HEK293 (cell line): ENCODE measurements at regions not wholly inside any gene's neighbourhood (a gene's known extent, or its start where the extent isn't known, plus 50 kb on each side); places are given as distances from the start of the nearest gene placed in this dataset.

ENCODE experiments used
- CTCF ChIA-PET: fragments of 350-600 bp; formaldehyde crosslinking; extraction: SDS; loops from one replicate; lab custom pipeline; 2021; ENCODE audit warnings: antibody characterized with exemption; lab: Yijun Ruan, JAX
- POLR2A ChIA-PET: fragments of 300-600 bp; formaldehyde crosslinking; extraction: SDS; loops from one replicate; lab custom pipeline; 2020; ENCODE audit warnings: antibody characterized with exemption, inconsistent platforms; lab: Yijun Ruan, JAX
- H3K27ac ChIP-seq: fragments of 200-500 bp; sonication (Bioruptor generic); 2 replicates; pipeline ENCODE4 v1.5.1; 2014; ENCODE audit warnings: low read depth, low read length, control low read depth, inconsistent platforms; ENCODE audit errors: extremely low read depth
- H3K36me3 ChIP-seq, 2 experiments: fragments of 200-500 bp in 1 of 2; sonication (Bioruptor generic) in 1 of 2; 1 replicate in 1 of 2; 2 replicates in 1 of 2; pipeline ENCODE4 v1.5.1; 2014 to 2017; ENCODE audit warnings: inconsistent platforms in 2 of 2, low read length in 2 of 2; ENCODE audit not compliant: control insufficient read depth in 2 of 2, insufficient read depth in 1 of 2
- H3K4me1 ChIP-seq: fragments of 200-500 bp; sonication (Bioruptor generic); 2 replicates; pipeline ENCODE4 v1.5.1; 2014; ENCODE audit warnings: mild to moderate bottlenecking, low read length, inconsistent platforms; ENCODE audit not compliant: control insufficient read depth, insufficient read depth
- H3K4me3 ChIP-seq: 2 replicates; pipeline ENCODE4 v1.5.1; 2011; ENCODE audit warnings: low read depth, mild to moderate bottlenecking, control low read depth, low read length, moderate library complexity
- H3K9me3 ChIP-seq: fragments of 200-500 bp; sonication (Bioruptor generic); 2 replicates; pipeline ENCODE4 v1.5.1; 2014; ENCODE audit warnings: low read depth, low read length, inconsistent platforms; ENCODE audit not compliant: control insufficient read depth, insufficient read depth
- HOXA7 ChIP-seq: sonication (generic); formaldehyde crosslinking; IDR thresholded peaks from 2 replicates; pipeline ENCODE4 v1.8.1; 2022; ENCODE audit warnings: missing genetic modification reagents, borderline replicate concordance
- KLF16 ChIP-seq: fragments of 450-650 bp; formaldehyde crosslinking; IDR thresholded peaks from 2 replicates; pipeline ENCODE4 v1.5.1; 2017; ENCODE audit warnings: missing biosample characterization, missing genetic modification characterization
- MZF1 ChIP-seq: fragments of 450-650 bp; formaldehyde crosslinking; IDR thresholded peaks from 2 replicates; pipeline ENCODE4 v1.5.1; 2017; ENCODE audit warnings: missing biosample characterization, missing genetic modification characterization, borderline replicate concordance
- SCRT1 ChIP-seq: fragments of 450-650 bp; formaldehyde crosslinking; IDR thresholded peaks from 2 replicates; pipeline ENCODE4 v1.5.1; 2016; ENCODE audit warnings: missing biosample characterization, missing genetic modification characterization, borderline replicate concordance
- SP7 ChIP-seq: fragments of 450-650 bp; formaldehyde crosslinking; IDR thresholded peaks from 2 replicates; pipeline ENCODE4 v1.5.1; 2016; ENCODE audit warnings: missing biosample characterization, missing genetic modification characterization
- ZBTB1 ChIP-seq: fragments of 450-650 bp; formaldehyde crosslinking; IDR thresholded peaks from 2 replicates; pipeline ENCODE4 v1.5.1; 2016; ENCODE audit warnings: missing biosample characterization, missing genetic modification characterization
- ZFP41 ChIP-seq: fragments of 450-650 bp; formaldehyde crosslinking; IDR thresholded peaks from 2 replicates; pipeline ENCODE4 v1.5.1; 2016; ENCODE audit warnings: missing biosample characterization, missing genetic modification characterization, borderline replicate concordance
- ZFP69B ChIP-seq: fragments of 450-650 bp; formaldehyde crosslinking; IDR thresholded peaks from 2 replicates; pipeline ENCODE4 v1.5.1; 2016; ENCODE audit warnings: missing biosample characterization, missing genetic modification characterization
- ZNF10 ChIP-seq: fragments of 450-650 bp; formaldehyde crosslinking; IDR thresholded peaks from 2 replicates; pipeline ENCODE4 v1.5.1; 2017; ENCODE audit warnings: missing biosample characterization, missing genetic modification characterization
- ZNF121 ChIP-seq: fragments of 450-650 bp; formaldehyde crosslinking; IDR thresholded peaks from 2 replicates; pipeline ENCODE4 v1.5.1; 2016; ENCODE audit warnings: missing biosample characterization, missing genetic modification characterization
- ZNF202 ChIP-seq: fragments of 450-650 bp; formaldehyde crosslinking; IDR thresholded peaks from 2 replicates; pipeline ENCODE4 v1.5.1; 2016; ENCODE audit warnings: missing biosample characterization, missing genetic modification characterization, borderline replicate concordance
- ZNF221 ChIP-seq: fragments of 450-650 bp; formaldehyde crosslinking; IDR thresholded peaks from 2 replicates; pipeline ENCODE4 v1.5.1; 2017; ENCODE audit warnings: missing biosample characterization, missing genetic modification characterization, borderline replicate concordance
- ZNF24 ChIP-seq: fragments of 450-650 bp; formaldehyde crosslinking; IDR thresholded peaks from 2 replicates; pipeline ENCODE4 v1.5.1; 2016; ENCODE audit warnings: missing biosample characterization, missing genetic modification characterization
- ZNF416 ChIP-seq: fragments of 450-650 bp; formaldehyde crosslinking; IDR thresholded peaks from 2 replicates; pipeline ENCODE4 v1.5.1; 2016; ENCODE audit warnings: missing biosample characterization, missing genetic modification characterization
- ZNF426 ChIP-seq: fragments of 450-650 bp; formaldehyde crosslinking; IDR thresholded peaks from 2 replicates; pipeline ENCODE4 v1.5.1; 2017; ENCODE audit warnings: missing biosample characterization, missing genetic modification characterization, mild to moderate bottlenecking, inconsistent platforms, moderate library complexity
- ZNF501 ChIP-seq: fragments of 450-650 bp; formaldehyde crosslinking; IDR thresholded peaks from 2 replicates; pipeline ENCODE4 v1.5.1; 2016; ENCODE audit warnings: missing biosample characterization, missing genetic modification characterization
- ZNF610 ChIP-seq: fragments of 450-650 bp; formaldehyde crosslinking; IDR thresholded peaks from 2 replicates; pipeline ENCODE4 v1.5.1; 2016; ENCODE audit warnings: missing biosample characterization, missing genetic modification characterization, borderline replicate concordance
- ZNF660 ChIP-seq: fragments of 450-650 bp; IDR thresholded peaks from 2 replicates; pipeline ENCODE4 v1.5.1; 2018; ENCODE audit warnings: missing biosample characterization, mild to moderate bottlenecking, missing genetic modification characterization
- TF ChIP-seq, protein P1 (sequence below): fragments of 450-650 bp; formaldehyde crosslinking; IDR thresholded peaks from 2 replicates; pipeline ENCODE4 v1.5.1; 2016; ENCODE audit warnings: missing biosample characterization, missing genetic modification characterization, low read depth
- TF ChIP-seq, protein P2 (sequence below): fragments of 450-650 bp; formaldehyde crosslinking; IDR thresholded peaks from 2 replicates; pipeline ENCODE4 v1.5.1; 2016; ENCODE audit warnings: missing biosample characterization, missing genetic modification characterization
- TF ChIP-seq, protein P3 (sequence below): fragments of 450-650 bp; formaldehyde crosslinking; IDR thresholded peaks from 2 replicates; pipeline ENCODE4; 2016; ENCODE audit warnings: missing biosample characterization, missing genetic modification characterization
- TF ChIP-seq, protein P4 (sequence below): fragments of 450-650 bp; IDR thresholded peaks from 2 replicates; pipeline ENCODE4 v1.5.1; 2018; ENCODE audit warnings: missing biosample characterization, mild to moderate bottlenecking, missing genetic modification characterization
- TF ChIP-seq, protein P5 (sequence below): fragments of 450-650 bp; formaldehyde crosslinking; IDR thresholded peaks from 2 replicates; pipeline ENCODE4 v1.5.1; 2016; ENCODE audit warnings: missing biosample characterization, missing genetic modification characterization, borderline replicate concordance
- TF ChIP-seq, protein P6 (sequence below): fragments of 450-650 bp; formaldehyde crosslinking; conservative IDR thresholded peaks from 2 replicates; pipeline ENCODE4 v1.5.1; 2016; ENCODE audit warnings: low read depth, missing biosample characterization, missing genetic modification characterization
- TF ChIP-seq, protein P7 (sequence below): fragments of 450-650 bp; formaldehyde crosslinking; IDR thresholded peaks from 2 replicates; pipeline ENCODE4 v1.5.1; 2016; ENCODE audit warnings: missing biosample characterization, missing genetic modification characterization

DNA sequence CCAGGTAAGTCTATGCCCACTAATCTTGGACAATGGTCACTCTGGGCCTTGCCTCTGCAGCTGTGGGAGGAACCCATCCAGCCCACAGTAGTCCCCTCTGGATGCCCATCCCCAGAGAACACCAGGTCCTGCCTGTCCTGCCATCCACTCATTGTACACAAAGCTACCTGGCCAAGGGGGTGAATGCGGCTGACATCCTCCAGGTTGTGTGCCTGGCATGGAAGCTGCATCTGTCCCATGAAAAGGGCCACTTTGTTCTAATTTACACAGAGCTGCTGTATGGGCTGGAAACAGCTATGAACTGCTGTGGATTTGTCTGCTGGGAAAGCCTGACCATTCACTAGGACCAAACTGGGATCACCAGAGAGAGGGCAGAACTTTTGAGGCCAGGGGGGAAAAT is 324.8 kb downstream of the LRFN2 start:
- no peaks in the 10 kb centered on the region for H3K36me3 ChIP-seq
- no peaks in the 10 kb centered on the region for H3K9me3 ChIP-seq
- ChIA-PET POLR2A (no interaction called here), CTCF (no interaction called here)
- no peak for TF ChIP-seq ZNF202 (tag by site-specific recombination)
- TF ChIP-seq, protein P1, sequence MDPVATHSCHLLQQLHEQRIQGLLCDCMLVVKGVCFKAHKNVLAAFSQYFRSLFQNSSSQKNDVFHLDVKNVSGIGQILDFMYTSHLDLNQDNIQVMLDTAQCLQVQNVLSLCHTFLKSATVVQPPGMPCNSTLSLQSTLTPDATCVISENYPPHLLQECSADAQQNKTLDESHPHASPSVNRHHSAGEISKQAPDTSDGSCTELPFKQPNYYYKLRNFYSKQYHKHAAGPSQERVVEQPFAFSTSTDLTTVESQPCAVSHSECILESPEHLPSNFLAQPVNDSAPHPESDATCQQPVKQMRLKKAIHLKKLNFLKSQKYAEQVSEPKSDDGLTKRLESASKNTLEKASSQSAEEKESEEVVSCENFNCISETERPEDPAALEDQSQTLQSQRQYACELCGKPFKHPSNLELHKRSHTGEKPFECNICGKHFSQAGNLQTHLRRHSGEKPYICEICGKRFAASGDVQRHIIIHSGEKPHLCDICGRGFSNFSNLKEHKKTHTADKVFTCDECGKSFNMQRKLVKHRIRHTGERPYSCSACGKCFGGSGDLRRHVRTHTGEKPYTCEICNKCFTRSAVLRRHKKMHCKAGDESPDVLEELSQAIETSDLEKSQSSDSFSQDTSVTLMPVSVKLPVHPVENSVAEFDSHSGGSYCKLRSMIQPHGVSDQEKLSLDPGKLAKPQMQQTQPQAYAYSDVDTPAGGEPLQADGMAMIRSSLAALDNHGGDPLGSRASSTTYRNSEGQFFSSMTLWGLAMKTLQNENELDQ (tag by site-specific recombination) = no peak
- TF ChIP-seq, protein P2, sequence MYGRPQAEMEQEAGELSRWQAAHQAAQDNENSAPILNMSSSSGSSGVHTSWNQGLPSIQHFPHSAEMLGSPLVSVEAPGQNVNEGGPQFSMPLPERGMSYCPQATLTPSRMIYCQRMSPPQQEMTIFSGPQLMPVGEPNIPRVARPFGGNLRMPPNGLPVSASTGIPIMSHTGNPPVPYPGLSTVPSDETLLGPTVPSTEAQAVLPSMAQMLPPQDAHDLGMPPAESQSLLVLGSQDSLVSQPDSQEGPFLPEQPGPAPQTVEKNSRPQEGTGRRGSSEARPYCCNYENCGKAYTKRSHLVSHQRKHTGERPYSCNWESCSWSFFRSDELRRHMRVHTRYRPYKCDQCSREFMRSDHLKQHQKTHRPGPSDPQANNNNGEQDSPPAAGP (tag by site-specific recombination) = no peak
- TF ChIP-seq, protein P3, sequence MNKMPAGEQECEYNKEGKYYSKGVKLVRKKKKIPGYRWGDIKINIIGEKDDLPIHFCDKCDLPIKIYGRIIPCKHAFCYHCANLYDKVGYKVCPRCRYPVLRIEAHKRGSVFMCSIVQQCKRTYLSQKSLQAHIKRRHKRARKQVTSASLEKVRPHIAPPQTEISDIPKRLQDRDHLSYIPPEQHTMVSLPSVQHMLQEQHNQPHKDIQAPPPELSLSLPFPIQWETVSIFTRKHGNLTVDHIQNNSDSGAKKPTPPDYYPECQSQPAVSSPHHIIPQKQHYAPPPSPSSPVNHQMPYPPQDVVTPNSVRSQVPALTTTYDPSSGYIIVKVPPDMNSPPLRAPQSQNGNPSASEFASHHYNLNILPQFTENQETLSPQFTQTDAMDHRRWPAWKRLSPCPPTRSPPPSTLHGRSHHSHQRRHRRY = no peak
- TF ChIP-seq ZNF221 = no peak
- TF ChIP-seq, protein P4, sequence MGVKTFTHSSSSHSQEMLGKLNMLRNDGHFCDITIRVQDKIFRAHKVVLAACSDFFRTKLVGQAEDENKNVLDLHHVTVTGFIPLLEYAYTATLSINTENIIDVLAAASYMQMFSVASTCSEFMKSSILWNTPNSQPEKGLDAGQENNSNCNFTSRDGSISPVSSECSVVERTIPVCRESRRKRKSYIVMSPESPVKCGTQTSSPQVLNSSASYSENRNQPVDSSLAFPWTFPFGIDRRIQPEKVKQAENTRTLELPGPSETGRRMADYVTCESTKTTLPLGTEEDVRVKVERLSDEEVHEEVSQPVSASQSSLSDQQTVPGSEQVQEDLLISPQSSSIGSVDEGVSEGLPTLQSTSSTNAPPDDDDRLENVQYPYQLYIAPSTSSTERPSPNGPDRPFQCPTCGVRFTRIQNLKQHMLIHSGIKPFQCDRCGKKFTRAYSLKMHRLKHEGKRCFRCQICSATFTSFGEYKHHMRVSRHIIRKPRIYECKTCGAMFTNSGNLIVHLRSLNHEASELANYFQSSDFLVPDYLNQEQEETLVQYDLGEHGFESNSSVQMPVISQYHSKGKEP (tag by site-specific recombination) = no peak
- TF ChIP-seq SP7 (tag by site-specific recombination) = no peak
- no peak for TF ChIP-seq ZNF121 (tag by site-specific recombination)
- no peak for TF ChIP-seq ZNF610
- TF ChIP-seq, protein P5, sequence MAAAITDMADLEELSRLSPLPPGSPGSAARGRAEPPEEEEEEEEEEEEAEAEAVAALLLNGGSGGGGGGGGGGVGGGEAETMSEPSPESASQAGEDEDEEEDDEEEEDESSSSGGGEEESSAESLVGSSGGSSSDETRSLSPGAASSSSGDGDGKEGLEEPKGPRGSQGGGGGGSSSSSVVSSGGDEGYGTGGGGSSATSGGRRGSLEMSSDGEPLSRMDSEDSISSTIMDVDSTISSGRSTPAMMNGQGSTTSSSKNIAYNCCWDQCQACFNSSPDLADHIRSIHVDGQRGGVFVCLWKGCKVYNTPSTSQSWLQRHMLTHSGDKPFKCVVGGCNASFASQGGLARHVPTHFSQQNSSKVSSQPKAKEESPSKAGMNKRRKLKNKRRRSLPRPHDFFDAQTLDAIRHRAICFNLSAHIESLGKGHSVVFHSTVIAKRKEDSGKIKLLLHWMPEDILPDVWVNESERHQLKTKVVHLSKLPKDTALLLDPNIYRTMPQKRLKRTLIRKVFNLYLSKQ (tag by site-specific recombination) = no peak
- TF ChIP-seq ZNF660 (tag by site-specific recombination) = no peak
- TF ChIP-seq, protein P6, sequence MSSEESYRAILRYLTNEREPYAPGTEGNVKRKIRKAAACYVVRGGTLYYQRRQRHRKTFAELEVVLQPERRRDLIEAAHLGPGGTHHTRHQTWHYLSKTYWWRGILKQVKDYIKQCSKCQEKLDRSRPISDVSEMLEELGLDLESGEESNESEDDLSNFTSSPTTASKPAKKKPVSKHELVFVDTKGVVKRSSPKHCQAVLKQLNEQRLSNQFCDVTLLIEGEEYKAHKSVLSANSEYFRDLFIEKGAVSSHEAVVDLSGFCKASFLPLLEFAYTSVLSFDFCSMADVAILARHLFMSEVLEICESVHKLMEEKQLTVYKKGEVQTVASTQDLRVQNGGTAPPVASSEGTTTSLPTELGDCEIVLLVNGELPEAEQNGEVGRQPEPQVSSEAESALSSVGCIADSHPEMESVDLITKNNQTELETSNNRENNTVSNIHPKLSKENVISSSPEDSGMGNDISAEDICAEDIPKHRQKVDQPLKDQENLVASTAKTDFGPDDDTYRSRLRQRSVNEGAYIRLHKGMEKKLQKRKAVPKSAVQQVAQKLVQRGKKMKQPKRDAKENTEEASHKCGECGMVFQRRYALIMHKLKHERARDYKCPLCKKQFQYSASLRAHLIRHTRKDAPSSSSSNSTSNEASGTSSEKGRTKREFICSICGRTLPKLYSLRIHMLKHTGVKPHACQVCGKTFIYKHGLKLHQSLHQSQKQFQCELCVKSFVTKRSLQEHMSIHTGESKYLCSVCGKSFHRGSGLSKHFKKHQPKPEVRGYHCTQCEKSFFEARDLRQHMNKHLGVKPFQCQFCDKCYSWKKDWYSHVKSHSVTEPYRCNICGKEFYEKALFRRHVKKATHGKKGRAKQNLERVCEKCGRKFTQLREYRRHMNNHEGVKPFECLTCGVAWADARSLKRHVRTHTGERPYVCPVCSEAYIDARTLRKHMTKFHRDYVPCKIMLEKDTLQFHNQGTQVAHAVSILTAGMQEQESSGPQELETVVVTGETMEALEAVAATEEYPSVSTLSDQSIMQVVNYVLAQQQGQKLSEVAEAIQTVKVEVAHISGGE (tag by site-specific recombination) = no peak
- no peak overlapping the region for H3K27ac ChIP-seq
- no peaks in the 10 kb centered on the region for H3K4me1 ChIP-seq
- no peak overlapping the region for H3K4me3 ChIP-seq

DNA sequence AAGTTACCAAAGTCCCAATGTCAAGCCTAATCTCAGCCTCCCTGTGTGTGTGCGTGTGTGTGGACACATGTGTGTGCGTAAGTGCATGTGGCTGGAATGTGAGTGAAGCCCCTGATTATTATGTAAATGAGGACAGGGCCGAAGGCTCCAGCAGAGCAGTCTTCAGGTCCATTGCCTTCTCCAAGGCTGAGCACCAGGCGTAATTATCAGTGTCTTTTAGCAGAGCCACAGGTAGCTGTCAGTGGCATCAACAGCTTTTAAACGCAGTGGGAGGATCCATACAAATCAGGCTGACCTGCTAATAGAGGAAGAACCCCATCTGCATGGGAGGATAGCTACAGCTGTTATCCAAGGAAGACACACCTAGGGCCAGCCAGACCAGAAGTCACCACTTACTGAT is 324.3 kb upstream of the MOCS1 start:
- Histone ChIP-seq H3K27ac (no peak overlapping the region), H3K9me3 (no peaks in the 10 kb centered on the region), H3K4me1 (no peaks in the 10 kb centered on the region), H3K36me3 (no peaks in the 10 kb centered on the region), H3K4me3 (no peak overlapping the region)
- CTCF ChIA-PET = no interaction called here
- POLR2A ChIA-PET = no interaction called here
- no peak for TF ChIP-seq ZNF501 (tag by site-specific recombination)
- no peak for TF ChIP-seq ZFP69B (tag by site-specific recombination)
- no peak for TF ChIP-seq MZF1 (tag by site-specific recombination)
- TF ChIP-seq ZNF202 (tag by site-specific recombination) = no peak
- TF ChIP-seq ZNF416 (tag by site-specific recombination) = no peak
- TF ChIP-seq KLF16 (tag by site-specific recombination) = no peak
- no peak for TF ChIP-seq SCRT1 (tag by site-specific recombination)
- TF ChIP-seq ZNF426 (tag by site-specific recombination) = no peak
- TF ChIP-seq, protein P7, sequence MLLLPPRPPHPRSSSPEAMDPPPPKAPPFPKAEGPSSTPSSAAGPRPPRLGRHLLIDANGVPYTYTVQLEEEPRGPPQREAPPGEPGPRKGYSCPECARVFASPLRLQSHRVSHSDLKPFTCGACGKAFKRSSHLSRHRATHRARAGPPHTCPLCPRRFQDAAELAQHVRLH = no peak
- no peak for TF ChIP-seq ZNF24
- TF ChIP-seq ZFP41 = no peak
- no peak for TF ChIP-seq ZNF10 (tag by site-specific recombination)
- no peak for TF ChIP-seq HOXA7
- no peak for TF ChIP-seq ZBTB1 (tag by site-specific recombination)
